ENCODE measurements at regions not wholly inside any gene's neighbourhood (a gene's known extent, or its start where the extent isn't known, plus 50 kb on each side); places are given as distances from the start of the nearest gene placed in this dataset.
"Not testable (repeated sequence)": the region's sequence is repeated elsewhere in the genome, so short reads cannot be mapped to it uniquely, and the experiment has no call there.

DNA sequence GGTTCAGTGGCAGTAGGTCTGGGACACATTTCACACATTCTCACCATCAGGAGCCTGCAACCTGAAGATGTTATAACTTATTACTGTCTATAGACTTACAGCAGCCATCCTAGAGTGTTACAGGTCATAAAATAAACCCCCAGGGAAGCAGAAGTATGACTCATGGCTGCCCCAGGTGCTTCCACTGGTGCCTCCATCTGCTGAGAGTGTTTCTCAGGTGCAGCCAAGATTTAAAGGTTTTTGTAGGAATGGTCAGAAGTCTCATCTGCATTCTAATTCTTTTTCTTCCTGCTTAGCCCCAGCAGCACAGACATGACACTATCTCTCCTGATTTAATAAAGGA is 1319.6 kb downstream of the RPIA start:
- TF ChIP-seq POLR2A (IDR thresholded peaks at IDR 0.05; ENCODE audit: low read length); GATA1 (IDR thresholded peaks at IDR 0.05; ENCODE audit: low read depth, low read length): not testable (repeated sequence)
